PC-3 (cell line): ENCODE measurements at regions not wholly inside any gene's neighbourhood (a gene's known extent, or its start where the extent isn't known, plus 50 kb on each side); places are given as distances from the start of the nearest gene placed in this dataset.
A peak's percentile ranks its signal among the peaks of the same experiment; 100 is the strongest.

Experiments used
- ATAC-seq: fragments of 200-7000 bp; cut with Tn5 transposase; 2 replicates; pipeline ENCODE4 v1.9.1; 2020; ENCODE audit warnings: mild to moderate bottlenecking, moderate library complexity
- BruUV-seq: library from RNA; stranded (reverse); fragments of 400-500 nt; replicated peaks from 2 replicates; lab custom pipeline; 2021; lab: Mats Ljungman, UMichigan
- CTCF ChIA-PET: fragments of 300-600 bp; sonication (Branson Sonifier 250); formaldehyde crosslinking; loops from one replicate; lab custom pipeline; 2022; ENCODE audit warnings: antibody characterized with exemption; lab: Charles Lee
- POLR2A ChIA-PET: fragments of 300-600 bp; sonication (Branson Sonifier 250); formaldehyde crosslinking; loops from one replicate; lab custom pipeline; 2022; ENCODE audit warnings: antibody characterized with exemption; ENCODE audit not compliant: unreplicated experiment; lab: Charles Lee
- DNase-seq: peaks from one replicate; pipeline ENCODE4 v3.0.0-alpha.2; 2015
- H2AFZ ChIP-seq: fragments of 300-600 bp; sonication (generic); 2 replicates; pipeline ENCODE4 v1.6.0; 2016; ENCODE audit warnings: antibody characterized with exemption, low read length
- H3F3A ChIP-seq: fragments of 300-600 bp; sonication (generic); one replicate; pipeline ENCODE4 v1.6.0; 2017; ENCODE audit warnings: antibody characterized with exemption, low read length, control low read depth, mild to moderate bottlenecking; ENCODE audit not compliant: unreplicated experiment
- H3K27ac ChIP-seq: fragments of 300-600 bp; sonication (generic); 2 replicates; pipeline ENCODE4 v1.5.1; 2016; ENCODE audit warnings: mild to moderate bottlenecking, low read length
- H3K27me3 ChIP-seq: fragments of 300-600 bp; sonication (generic); 2 replicates; pipeline ENCODE4 v1.6.1; 2016; ENCODE audit warnings: low read length, mixed read lengths
- H3K36me3 ChIP-seq: fragments of 300-600 bp; sonication (generic); 2 replicates; pipeline ENCODE4 v1.6.1; 2016; ENCODE audit warnings: low read depth, mixed run types, low read length, mixed read lengths
- H3K4me1 ChIP-seq: fragments of 300-600 bp; sonication (generic); 2 replicates; pipeline ENCODE4 v1.5.1; 2016; ENCODE audit warnings: low read length; ENCODE audit not compliant: insufficient read depth
- H3K4me2 ChIP-seq: fragments of 300-600 bp; sonication (generic); 2 replicates; pipeline ENCODE4 v1.6.0; 2016; ENCODE audit warnings: low read length
- H3K4me3 ChIP-seq: fragments of 300-600 bp; sonication (generic); 2 replicates; pipeline ENCODE4 v1.5.1; 2016; ENCODE audit warnings: mild to moderate bottlenecking, low read length, mixed read lengths
- H3K79me2 ChIP-seq: fragments of 300-600 bp; sonication (generic); 2 replicates; pipeline ENCODE4 v1.6.1; 2017; ENCODE audit warnings: low read length, mixed read lengths
- H3K9ac ChIP-seq: fragments of 300-600 bp; sonication (generic); 2 replicates; pipeline ENCODE4 v1.6.0; 2016; ENCODE audit warnings: mild to moderate bottlenecking, low read length
- H3K9me2 ChIP-seq: fragments of 300-600 bp; sonication (generic); replicated peaks from 2 replicates; pipeline ENCODE4 v1.6.1; 2016; ENCODE audit warnings: mixed run types, low read length, mixed read lengths
- H3K9me3 ChIP-seq: fragments of 300-600 bp; sonication (generic); 2 replicates; pipeline ENCODE4 v1.6.1; 2016; ENCODE audit warnings: low read length, mixed read lengths
- H4K20me1 ChIP-seq: fragments of 300-600 bp; sonication (generic); 2 replicates; pipeline ENCODE4 v1.6.1; 2016; ENCODE audit warnings: low read length, mixed read lengths
- CTCF ChIP-seq: fragments of 300-600 bp; sonication (generic); conservative IDR thresholded peaks from 2 replicates; pipeline ENCODE4 v1.5.1; 2017; ENCODE audit warnings: antibody characterized with exemption, low read depth, mild to moderate bottlenecking, low read length
- EZH2 ChIP-seq: fragments of 300-600 bp; sonication (generic); IDR thresholded peaks from one replicate; pipeline ENCODE4 v1.6.1; 2017; ENCODE audit warnings: antibody characterized with exemption, mild to moderate bottlenecking, low read length; ENCODE audit not compliant: unreplicated experiment
- EZH2phosphoT487 ChIP-seq: fragments of 300-600 bp; sonication (generic); IDR thresholded peaks from 2 replicates; pipeline ENCODE4 v1.6.1; 2018; ENCODE audit warnings: mild to moderate bottlenecking, antibody characterized with exemption, low read length, borderline replicate concordance
- intact Hi-C: fragments of 100-400 bp; cut with micrococcal nuclease; formaldehyde crosslinking; loops from 2 replicates; pipeline ENCODE4 v1.9.0; 2023

GRCh38 chrX:40284852-40285251 is 187.1 kb upstream of the BCOR start:
- CTCF ChIA-PET: no interaction called here
- TF ChIP-seq EZH2 (no peak), EZH2phosphoT487 (no peak), CTCF (0 out of 2 replicates have a peak, but pooled peaks have one; percentile 8)
- no TSS peak for BruUV-seq

GRCh38 chrX:40283981-40284380 is 186.2 kb upstream of the BCOR start:
- Histone ChIP-seq H3K27ac (no peak overlapping the region), H2AFZ (no peak overlapping the region), H4K20me1 (no peaks in the 10 kb centered on the region), H3K36me3 (no peaks in the 10 kb centered on the region), H3K9me3 (no peaks in the 10 kb centered on the region), H3K27me3 (no peaks in the 10 kb centered on the region), H3K9ac (no peak overlapping the region), H3F3A (no peaks in the 10 kb centered on the region), H3K9me2 (no peaks in the 10 kb centered on the region), H3K4me2 (no peak overlapping the region), H3K4me1 (no peaks in the 10 kb centered on the region), H3K79me2 (no peaks in the 10 kb centered on the region), H3K4me3 (no peak overlapping the region)
- ChIA-PET CTCF (no interaction called here), POLR2A (no interaction called here)
- ATAC-seq (no peak), DNase-seq (no peak)
- no TSS peak for BruUV-seq
- intact Hi-C loops: no loop called here
- TF ChIP-seq EZH2 (no peak), EZH2phosphoT487 (no peak), CTCF (no peak)

More at GRCh38 chrX:40284852-40285251, 187.1 kb upstream of the BCOR start:
- Histone ChIP-seq H3K4me3 (no peak overlapping the region), H3K9ac (no peak overlapping the region), H3K9me2 (no peaks in the 10 kb centered on the region), H3K9me3 (no peaks in the 10 kb centered on the region), H3K27ac (no peak overlapping the region), H3K79me2 (no peaks in the 10 kb centered on the region), H3F3A (no peaks in the 10 kb centered on the region), H4K20me1 (no peaks in the 10 kb centered on the region), H2AFZ (no peak overlapping the region), H3K4me1 (no peaks in the 10 kb centered on the region), H3K4me2 (no peak overlapping the region), H3K36me3 (no peaks in the 10 kb centered on the region), H3K27me3 (no peaks in the 10 kb centered on the region)
- intact Hi-C loops: no loop called here
- no peak for ATAC-seq
- no peak for DNase-seq
- POLR2A ChIA-PET: no interaction called here

- Histone ChIP-seq H3K9me3 (no peaks in the 10 kb centered on the region), H3K4me2 (no peak overlapping the region), H4K20me1 (no peaks in the 10 kb centered on the region), H3K27me3 (no peaks in the 10 kb centered on the region), H3F3A (no peaks in the 10 kb centered on the region), H3K9me2 (no peaks in the 10 kb centered on the region), H3K4me3 (no peak overlapping the region), H3K27ac (no peak overlapping the region), H3K79me2 (no peaks in the 10 kb centered on the region), H2AFZ (no peak overlapping the region), H3K4me1 (no peaks in the 10 kb centered on the region), H3K9ac (no peak overlapping the region), H3K36me3 (no peaks in the 10 kb centered on the region)
- BruUV-seq: no TSS peak
- POLR2A ChIA-PET: no interaction called here
- intact Hi-C loops: no loop called here
- ATAC-seq (no peak), DNase-seq (no peak)
- CTCF ChIA-PET: no interaction called here
- no peak for TF ChIP-seq CTCF
- TF ChIP-seq EZH2: no peak
- no peak for TF ChIP-seq EZH2phosphoT487
These were observed 185.3 kb upstream of the BCOR start for GRCh38 chrX:40282946-40283660.
